GM18873 (cell line): ENCODE measurements at regions not wholly inside any gene's neighbourhood (a gene's known extent, or its start where the extent isn't known, plus 50 kb on each side); places are given as distances from the start of the nearest gene placed in this dataset.

Experiments used
- ATAC-seq: cut with Tn5 transposase; IDR thresholded peaks from one replicate; pipeline ENCODE4 v1.9.1; 2021; ENCODE audit warnings: mild to moderate bottlenecking, moderate library complexity, moderate number of reproducible peaks; ENCODE audit not compliant: unreplicated experiment, low FRiP score

- no peak for ATAC-seq
These were observed 886.0 kb upstream of the FBXO33 start for GRCh38 chr14:40318211-40318719.

GRCh38 chr14:40317690-40318089 lies 885.5 kb upstream of the FBXO33 start:
- no peak for ATAC-seq

GRCh38 chr14:40312296-40312695 lies 880.1 kb upstream of the FBXO33 start:
- no peak for ATAC-seq

DNA sequence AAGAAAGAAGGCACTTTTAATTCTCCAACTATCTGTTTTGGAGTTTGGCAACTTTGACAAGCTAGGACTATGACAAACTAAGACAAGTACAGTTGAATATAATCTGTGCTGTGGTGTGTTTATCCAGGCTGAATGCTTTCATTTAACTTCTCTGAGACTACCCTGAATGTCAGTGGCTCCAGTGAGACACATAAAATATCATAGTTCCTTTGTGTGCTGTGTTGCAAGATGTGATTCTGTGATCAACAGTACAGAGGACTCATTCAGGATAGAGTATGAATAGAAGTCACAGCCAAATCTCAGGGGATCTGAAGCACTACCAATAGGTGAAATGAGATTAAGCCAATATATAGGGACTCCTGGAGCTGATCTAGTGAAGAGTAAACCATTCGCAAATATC lies 876.9 kb upstream of the FBXO33 start:
- ATAC-seq, result no peak

GRCh38 chr14:40308240-40308639 lies 876.0 kb upstream of the FBXO33 start:
- no peak for ATAC-seq

DNA sequence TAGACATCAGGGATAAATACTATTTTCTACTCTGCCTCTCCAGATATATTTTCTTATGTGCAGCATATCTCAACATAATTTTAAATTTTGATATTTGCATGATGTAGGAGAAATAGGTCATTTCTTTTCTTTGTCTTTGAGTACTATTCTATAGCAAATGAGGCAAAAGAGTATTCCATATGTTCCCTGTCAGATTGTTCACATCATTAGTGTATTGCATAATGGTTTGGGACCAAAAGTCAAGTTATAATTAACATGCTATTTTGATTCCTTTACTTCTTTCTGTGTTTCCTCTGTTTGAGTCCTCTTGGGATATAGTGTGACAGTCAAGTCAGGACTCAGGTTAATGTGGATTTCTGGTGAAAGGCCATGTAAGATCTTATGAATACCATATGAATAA lies 864.6 kb upstream of the FBXO33 start:
- ATAC-seq, result no peak

DNA sequence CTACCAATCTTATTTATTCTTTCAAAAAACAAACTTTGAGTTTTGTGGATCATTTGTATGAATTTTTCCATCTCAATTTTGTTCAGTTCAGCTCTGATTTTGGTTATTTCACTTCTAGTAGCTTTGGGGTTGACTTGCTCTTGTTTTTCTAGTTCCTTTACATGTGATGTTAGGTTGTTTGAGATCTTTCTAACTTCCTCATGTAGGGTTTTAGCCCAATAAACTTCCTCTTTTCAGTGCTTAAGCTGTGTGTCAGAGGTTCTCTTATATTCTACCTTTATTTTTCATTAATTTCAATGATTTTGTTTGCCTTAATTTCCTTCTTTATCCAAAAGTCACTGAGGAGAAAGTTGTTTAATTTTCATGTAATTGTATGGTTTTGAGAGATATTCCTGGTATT lies 860.4 kb upstream of the FBXO33 start:
- ATAC-seq, result no peak

DNA sequence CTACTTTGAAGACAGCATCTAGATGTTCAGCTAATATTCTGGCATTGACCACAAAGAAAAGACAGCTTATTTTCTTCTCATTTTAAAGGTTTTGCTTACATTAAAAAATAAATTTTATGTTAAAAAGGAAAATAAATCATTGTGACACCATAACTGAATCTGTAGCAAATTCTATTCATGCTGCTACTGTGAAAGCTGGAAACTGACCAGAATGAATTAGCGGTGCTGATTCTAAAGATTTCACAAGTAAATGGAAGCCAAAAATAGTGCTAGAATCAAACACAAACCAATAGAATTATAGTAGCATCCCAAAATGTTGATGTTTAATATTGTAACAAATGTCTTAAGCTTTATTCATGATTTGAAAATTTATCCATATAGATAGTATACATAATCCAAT lies 850.0 kb upstream of the FBXO33 start:
- no peak for ATAC-seq

GRCh38 chr14:40280652-40281051 lies 848.4 kb upstream of the FBXO33 start:
- ATAC-seq, result no peak

DNA sequence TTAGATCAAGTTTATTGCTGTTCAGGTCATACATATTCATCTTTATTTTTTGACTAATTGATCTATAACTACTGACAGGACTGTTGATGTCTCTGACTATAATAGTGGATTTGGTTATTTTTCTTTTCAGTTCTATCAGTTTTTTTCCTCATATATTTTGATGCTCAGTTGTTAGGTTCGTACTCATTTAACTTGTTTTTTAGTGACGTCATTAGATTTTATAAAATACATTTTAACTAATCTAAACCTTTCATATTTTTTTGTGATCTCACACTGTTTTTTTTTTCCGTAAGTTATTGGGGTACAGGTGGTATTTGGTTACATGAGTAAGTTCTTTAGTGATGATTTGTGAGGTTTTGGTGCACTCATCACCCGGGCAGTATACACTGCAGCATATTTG lies 841.2 kb upstream of the FBXO33 start:
- ATAC-seq, result no peak

DNA sequence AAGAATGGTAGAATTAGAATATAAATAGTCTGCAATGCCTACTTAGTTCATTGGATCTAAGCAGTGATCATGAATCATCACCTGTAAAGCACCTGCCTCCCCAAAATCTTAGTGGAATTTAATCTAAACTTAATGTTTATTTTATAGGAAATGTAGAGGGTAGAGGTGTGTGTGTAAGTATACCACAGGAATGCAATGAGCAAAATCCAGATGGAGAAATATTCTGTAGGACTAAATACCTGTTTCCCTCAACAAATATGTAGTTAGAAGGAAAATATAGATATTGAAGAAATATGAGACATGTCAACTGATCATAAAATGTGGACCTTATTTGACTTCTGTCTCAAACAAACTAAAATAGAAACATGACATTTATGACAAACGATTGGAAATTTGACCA lies 839.2 kb upstream of the FBXO33 start:
- no peak for ATAC-seq

- no peak for ATAC-seq
These were observed 837.2 kb upstream of the FBXO33 start for GRCh38 chr14:40269436-40269835.

- ATAC-seq, result no peak
These were observed 836.0 kb upstream of the FBXO33 start for GRCh38 chr14:40268236-40268635.

- ATAC-seq, result no peak
These were observed 832.9 kb upstream of the FBXO33 start for GRCh38 chr14:40265096-40265495.

DNA sequence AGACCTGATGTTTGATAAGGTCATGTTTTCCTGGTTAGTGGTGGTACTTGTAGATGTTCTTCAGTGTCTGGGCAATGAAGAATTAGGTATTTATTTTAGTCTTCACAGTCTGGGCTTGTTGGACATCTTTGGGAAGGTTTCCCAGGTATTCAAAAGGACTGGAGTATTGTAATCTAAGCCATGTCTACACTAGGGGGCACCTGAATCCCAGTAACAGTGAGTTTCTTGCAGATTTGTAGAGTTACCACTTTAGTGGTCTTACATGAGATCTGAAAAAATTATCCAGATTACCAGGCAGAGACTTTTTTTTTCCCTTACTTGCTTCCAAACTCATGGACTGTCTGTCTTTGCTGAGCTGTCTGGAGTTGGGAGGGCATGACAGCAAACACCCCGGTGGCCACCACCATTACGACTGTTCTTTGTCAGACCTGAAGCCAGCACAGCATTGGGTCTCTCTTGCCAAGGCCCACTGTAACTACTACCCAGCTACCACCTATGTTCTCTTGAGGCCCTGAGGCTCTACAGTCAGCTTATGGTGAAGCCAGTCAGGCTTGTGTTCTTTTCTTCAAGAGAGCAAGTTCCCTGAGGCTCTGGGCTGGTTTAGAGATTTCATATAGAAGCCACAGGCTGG lies 820.7 kb upstream of the FBXO33 start:
- no peak for ATAC-seq

DNA sequence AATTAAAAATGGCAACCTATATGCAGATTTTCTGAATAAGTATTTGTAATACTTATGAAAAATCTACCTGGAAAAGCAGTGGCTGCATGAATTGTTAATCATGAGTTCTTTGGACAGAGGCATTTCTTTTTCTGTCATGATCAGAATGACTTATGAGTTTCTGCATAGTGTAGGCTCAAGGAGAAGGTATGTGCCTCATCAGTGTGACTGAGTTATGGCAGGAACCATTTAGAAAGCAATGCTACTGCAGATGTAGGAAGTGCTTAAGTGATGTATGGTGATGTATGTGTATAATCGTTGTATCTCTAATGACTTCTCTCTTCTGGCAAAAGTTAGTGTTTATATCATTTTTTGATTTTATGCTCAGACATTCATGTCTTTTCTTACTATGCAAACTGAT lies 816.4 kb upstream of the FBXO33 start:
- no peak for ATAC-seq

DNA sequence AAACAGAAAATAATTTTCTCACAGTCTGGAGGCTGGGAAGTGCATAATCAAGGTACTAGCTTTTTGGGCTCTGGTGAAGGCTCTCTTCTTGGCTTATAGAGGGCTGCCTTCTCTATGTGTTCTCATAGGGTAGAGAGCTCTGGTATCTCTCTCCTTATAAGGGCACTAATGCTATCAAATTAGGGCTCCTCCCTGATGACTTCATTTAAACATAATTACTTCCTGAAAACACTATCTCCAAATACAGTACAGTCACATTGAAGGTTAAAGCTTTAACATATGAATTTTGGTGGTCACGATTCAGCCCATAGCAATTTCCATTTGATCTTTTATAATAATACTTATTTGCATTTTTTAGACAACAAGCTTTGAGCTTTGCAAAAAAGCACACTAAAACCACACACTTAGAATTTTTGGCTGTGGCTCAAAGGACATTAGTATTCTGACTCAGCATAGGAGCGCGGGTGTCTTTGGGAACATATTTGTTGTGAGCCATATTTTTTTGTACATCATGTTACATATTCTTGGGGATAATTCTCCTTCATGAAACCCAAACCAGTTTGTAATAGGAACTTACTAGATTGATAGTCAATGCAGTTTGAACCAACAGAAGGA lies 808.1 kb upstream of the FBXO33 start:
- no peak for ATAC-seq

DNA sequence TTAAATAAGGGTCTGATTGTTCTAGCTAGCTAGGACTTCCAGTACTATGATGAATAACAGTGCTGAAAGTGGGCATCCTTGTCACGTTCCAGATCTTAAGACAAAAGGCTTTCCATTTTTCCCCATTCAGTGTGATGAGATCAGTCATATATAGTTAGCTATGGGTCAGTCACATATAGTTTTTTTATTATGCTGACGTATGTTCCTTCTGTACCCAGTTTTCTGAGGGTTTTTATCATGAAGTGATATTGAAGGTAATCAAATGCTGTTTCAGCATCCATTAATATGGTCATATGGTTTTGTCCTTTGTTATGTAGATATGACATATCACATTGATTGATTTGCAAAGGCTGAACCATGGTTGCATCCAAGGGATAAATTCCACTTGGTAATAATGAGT lies 800.1 kb upstream of the FBXO33 start:
- ATAC-seq, result no peak

- ATAC-seq, result no peak
These were observed 797.4 kb upstream of the FBXO33 start for GRCh38 chr14:40229676-40230075.

- ATAC-seq, result no peak
These were observed 790.8 kb upstream of the FBXO33 start for GRCh38 chr14:40222996-40223395.

DNA sequence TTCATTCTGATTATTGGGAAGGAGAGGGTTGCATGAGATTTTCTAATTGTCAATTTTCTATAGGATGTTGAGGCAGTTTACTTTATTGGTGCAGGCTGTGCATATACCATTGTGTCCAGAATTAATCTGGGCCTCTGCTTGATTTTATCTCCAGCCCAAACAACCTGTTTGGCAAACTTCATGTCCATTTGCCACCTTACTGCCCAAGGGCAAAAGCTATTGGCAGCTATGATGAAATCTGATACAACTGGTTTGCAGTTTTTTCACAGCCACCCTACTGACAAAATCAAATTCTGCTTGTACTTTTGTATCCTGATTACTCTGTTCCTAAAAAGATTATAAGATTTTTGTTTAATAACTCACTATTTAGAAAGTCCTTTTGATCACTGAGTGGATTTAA lies 789.2 kb upstream of the FBXO33 start:
- no peak for ATAC-seq

DNA sequence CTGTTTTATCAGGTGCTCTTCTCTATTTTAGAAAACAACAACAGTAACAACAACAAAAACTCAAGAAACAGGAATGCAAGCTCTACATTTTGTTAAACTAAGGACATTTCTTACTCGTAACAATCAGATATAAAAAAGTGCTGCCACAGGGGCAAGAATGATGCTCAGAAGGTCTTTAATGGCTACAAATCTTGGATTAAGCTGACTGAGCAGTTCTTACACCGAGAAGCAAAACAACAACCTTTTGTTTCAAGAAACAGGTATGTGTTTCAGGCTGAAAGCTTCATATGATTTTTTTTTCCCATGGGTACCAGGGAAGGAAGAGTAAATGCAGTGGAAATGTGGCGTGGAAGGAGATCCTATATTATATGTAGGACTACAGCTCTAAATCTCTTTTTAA lies 786.8 kb upstream of the FBXO33 start:
- no peak for ATAC-seq
